HL-60 (cell line): ENCODE measurements at regions not wholly inside any gene's neighbourhood (a gene's known extent, or its start where the extent isn't known, plus 50 kb on each side); places are given as distances from the start of the nearest gene placed in this dataset.

ENCODE experiments used
- DNase-seq, 2 experiments: peaks; one replicate each; pipeline ENCODE4 v3.0.0-alpha.2; 2010 to 2020; ENCODE audit warnings: low read depth in 1 of 2, low spot score in 1 of 2
- H3K27ac ChIP-seq: fragments of 250-450 bp; sonication (Bioruptor Pico); replicated peaks from 2 replicates; pipeline ENCODE4 v1.5.1; 2020; ENCODE audit warnings: mild to moderate bottlenecking, moderate library complexity
- H3K27me3 ChIP-seq: fragments of 250-450 bp; sonication (Bioruptor Pico); 2 replicates; pipeline ENCODE4 v1.5.1; 2021; ENCODE audit warnings: mild to moderate bottlenecking, moderate library complexity; ENCODE audit not compliant: insufficient read depth, poor library complexity, severe bottlenecking
- H3K4me3 ChIP-seq: replicated peaks from 2 replicates; pipeline ENCODE4 v1.5.1; 2011; ENCODE audit warnings: mild to moderate bottlenecking, control low read depth, low read length; ENCODE audit not compliant: insufficient read depth
- CTCF ChIP-seq: IDR thresholded peaks from one replicate; pipeline ENCODE4 v1.5.1; 2011; ENCODE audit warnings: low read length, control low read depth, inconsistent platforms; ENCODE audit not compliant: insufficient read depth
- GABPA ChIP-seq: IDR thresholded peaks from 2 replicates; pipeline ENCODE4 v1.6.1; 2012; ENCODE audit warnings: low read depth
- POLR2AphosphoS5 ChIP-seq: IDR thresholded peaks from 2 replicates; pipeline ENCODE4 v1.6.1; 2012; ENCODE audit warnings: low read depth
- REST ChIP-seq: IDR thresholded peaks from 2 replicates; pipeline ENCODE4 v1.6.1; 2012; ENCODE audit warnings: low read depth; ENCODE audit not compliant: insufficient replicate concordance
- SPI1 ChIP-seq: IDR thresholded peaks from 2 replicates; pipeline ENCODE4 v1.6.1; 2012; ENCODE audit warnings: low read depth, mild to moderate bottlenecking, borderline replicate concordance

GRCh38 chr4:15186806-15187205, 184.5 kb downstream of the CPEB2 start:
- DNase-seq, result no peak
- no peak overlapping the region for H3K4me3 ChIP-seq
- H3K27me3 ChIP-seq, result no peaks in the 10 kb centered on the region
- no peak for TF ChIP-seq REST
- no peak for TF ChIP-seq POLR2AphosphoS5
- no peak for TF ChIP-seq SPI1
- TF ChIP-seq CTCF, result no peak
- TF ChIP-seq GABPA, result no peak
- H3K27ac ChIP-seq, result no peak overlapping the region

GRCh38 chr4:15188605-15189539, 186.6 kb downstream of the CPEB2 start:
- Histone ChIP-seq H3K4me3 (no peak overlapping the region), H3K27me3 (no peaks in the 10 kb centered on the region), H3K27ac (no peak overlapping the region)
- no peak for TF ChIP-seq GABPA
- peak; percentile 50; the same call in 1 of the 2 replicates for TF ChIP-seq SPI1
- DNase-seq, result peak; percentile 10 to 32

GRCh38 chr4:15194520-15194919, 192.2 kb downstream of the CPEB2 start:
- TF ChIP-seq CTCF (no peak), POLR2AphosphoS5 (no peak)
- DNase-seq, result no peak
- Histone ChIP-seq H3K4me3 (no peak overlapping the region), H3K27ac (no peak overlapping the region), H3K27me3 (no peaks in the 10 kb centered on the region)

GRCh38 chr4:15197005-15197404, 194.7 kb downstream of the CPEB2 start:
- DNase-seq, result no peak
- TF ChIP-seq CTCF, result no peak
- no peak for TF ChIP-seq POLR2AphosphoS5
- no peak for TF ChIP-seq GABPA
- no peak for TF ChIP-seq REST
- no peak for TF ChIP-seq SPI1
- no peak overlapping the region for H3K4me3 ChIP-seq
- H3K27me3 ChIP-seq, result no peaks in the 10 kb centered on the region
- no peak overlapping the region for H3K27ac ChIP-seq
